ENCODE measurements at regions not wholly inside any gene's neighbourhood (a gene's known extent, or its start where the extent isn't known, plus 50 kb on each side); places are given as distances from the start of the nearest gene placed in this dataset.

DNA sequence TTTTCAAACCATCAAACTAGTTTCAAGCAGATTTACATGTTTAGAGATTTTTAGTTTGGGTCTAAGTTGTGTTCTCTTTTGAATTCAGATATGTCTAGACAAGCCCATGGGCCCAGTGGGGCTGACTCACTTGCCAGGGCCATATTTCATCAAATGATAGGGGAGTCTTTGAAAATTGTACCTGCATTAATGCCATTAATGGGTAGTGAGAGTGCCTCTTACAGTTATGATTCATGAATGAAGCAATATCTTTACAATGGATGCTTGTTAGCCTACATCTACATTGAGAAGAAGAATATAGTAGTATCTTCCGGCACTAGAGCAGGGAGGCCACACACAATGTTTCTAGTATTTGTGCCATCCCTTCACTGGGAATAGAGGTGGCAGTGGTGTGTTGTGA, 174.2 kb upstream of the E2F7 start:
- CTCF ChIA-PET: no interaction called here
- 50% methylated on average over 1 of the region's 1 CpG for WGBS (ENCODE audit: missing lambda C conversion rate)
- ATAC-seq (no peak), FAIRE-seq (no peak), DNase-seq (ENCODE audit: low read depth in 1 of 2, low spot score in 1 of 2) (no peak)
- TF ChIP-seq HEYL (CRISPR knock-in tag; IDR thresholded peaks at IDR 0.05): no peak
- H3K4me2 ChIP-seq: no peak overlapping the region
- no peak overlapping the region for H3K4me3 ChIP-seq
- no peak overlapping the region for H3K27ac ChIP-seq
- no peaks in the 10 kb centered on the region for H3K9me3 ChIP-seq
- no peaks in the 10 kb centered on the region for H3K4me1 ChIP-seq
- POLR2A ChIA-PET: no interaction called here

DNA sequence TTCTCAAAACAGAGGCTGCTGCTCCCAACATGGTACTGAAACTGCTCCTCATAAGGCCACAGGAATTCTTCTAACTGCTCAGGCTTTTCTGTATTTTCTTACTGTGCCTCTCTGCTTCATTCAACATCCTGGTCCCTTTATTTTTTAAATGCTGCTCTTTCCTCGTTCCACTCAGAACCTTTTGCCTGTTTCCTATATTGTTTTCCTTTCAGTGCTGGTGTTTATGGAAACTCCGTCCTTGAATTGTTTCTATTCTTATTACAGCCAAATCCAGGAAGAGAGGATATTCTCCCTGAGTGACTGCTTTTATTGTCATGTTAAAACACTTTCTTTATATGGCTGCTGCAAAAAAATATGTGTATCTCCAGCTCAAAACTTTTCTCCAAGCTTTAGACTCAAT, 173.0 kb upstream of the E2F7 start:
- Histone ChIP-seq H3K4me3 (no peak overlapping the region), H3K27ac (no peak overlapping the region), H3K4me2 (no peak overlapping the region), H3K4me1 (no peaks in the 10 kb centered on the region), H3K9me3 (no peaks in the 10 kb centered on the region)
- no peak for TF ChIP-seq KDM5A (IDR thresholded peaks at IDR 0.05)
- TF ChIP-seq, protein P1, sequence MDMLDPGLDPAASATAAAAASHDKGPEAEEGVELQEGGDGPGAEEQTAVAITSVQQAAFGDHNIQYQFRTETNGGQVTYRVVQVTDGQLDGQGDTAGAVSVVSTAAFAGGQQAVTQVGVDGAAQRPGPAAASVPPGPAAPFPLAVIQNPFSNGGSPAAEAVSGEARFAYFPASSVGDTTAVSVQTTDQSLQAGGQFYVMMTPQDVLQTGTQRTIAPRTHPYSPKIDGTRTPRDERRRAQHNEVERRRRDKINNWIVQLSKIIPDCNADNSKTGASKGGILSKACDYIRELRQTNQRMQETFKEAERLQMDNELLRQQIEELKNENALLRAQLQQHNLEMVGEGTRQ (IDR thresholded peaks at IDR 0.05): no peak
- no peak for TF ChIP-seq SMC3 (IDR thresholded peaks at IDR 0.05)
- TF ChIP-seq, protein P2, sequence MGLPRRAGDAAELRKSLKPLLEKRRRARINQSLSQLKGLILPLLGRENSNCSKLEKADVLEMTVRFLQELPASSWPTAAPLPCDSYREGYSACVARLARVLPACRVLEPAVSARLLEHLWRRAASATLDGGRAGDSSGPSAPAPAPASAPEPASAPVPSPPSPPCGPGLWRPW (IDR thresholded peaks at IDR 0.05): no peak
- no peak for TF ChIP-seq MAZ (IDR thresholded peaks at IDR 0.05; ENCODE audit: borderline replicate concordance, low read depth, low read length)
- no peak for TF ChIP-seq CTCF (IDR thresholded peaks at IDR 0.05)
- no peak for TF ChIP-seq CBX2 (IDR thresholded peaks at IDR 0.05; ENCODE audit: borderline replicate concordance, low read depth)
- TF ChIP-seq RNF2 (IDR thresholded peaks at IDR 0.05; ENCODE audit: borderline replicate concordance, low read depth): no peak
- TF ChIP-seq, protein P3, sequence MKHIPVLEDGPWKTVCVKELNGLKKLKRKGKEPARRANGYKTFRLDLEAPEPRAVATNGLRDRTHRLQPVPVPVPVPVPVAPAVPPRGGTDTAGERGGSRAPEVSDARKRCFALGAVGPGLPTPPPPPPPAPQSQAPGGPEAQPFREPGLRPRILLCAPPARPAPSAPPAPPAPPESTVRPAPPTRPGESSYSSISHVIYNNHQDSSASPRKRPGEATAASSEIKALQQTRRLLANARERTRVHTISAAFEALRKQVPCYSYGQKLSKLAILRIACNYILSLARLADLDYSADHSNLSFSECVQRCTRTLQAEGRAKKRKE (CRISPR knock-in tag; IDR thresholded peaks at IDR 0.05; ENCODE audit: low read depth): no peak
- TF ChIP-seq, protein P4, sequence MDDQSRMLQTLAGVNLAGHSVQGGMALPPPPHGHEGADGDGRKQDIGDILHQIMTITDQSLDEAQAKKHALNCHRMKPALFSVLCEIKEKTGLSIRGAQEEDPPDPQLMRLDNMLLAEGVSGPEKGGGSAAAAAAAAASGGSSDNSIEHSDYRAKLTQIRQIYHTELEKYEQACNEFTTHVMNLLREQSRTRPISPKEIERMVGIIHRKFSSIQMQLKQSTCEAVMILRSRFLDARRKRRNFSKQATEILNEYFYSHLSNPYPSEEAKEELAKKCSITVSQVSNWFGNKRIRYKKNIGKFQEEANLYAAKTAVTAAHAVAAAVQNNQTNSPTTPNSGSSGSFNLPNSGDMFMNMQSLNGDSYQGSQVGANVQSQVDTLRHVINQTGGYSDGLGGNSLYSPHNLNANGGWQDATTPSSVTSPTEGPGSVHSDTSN (IDR thresholded peaks at IDR 0.05): no peak
- TF ChIP-seq RCOR1 (IDR thresholded peaks at IDR 0.05; ENCODE audit: low read depth, low read length): no peak
- TF ChIP-seq, protein P5, sequence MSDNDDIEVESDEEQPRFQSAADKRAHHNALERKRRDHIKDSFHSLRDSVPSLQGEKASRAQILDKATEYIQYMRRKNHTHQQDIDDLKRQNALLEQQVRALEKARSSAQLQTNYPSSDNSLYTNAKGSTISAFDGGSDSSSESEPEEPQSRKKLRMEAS (IDR thresholded peaks at IDR 0.05): no peak
- TF ChIP-seq NFE2L2 (conservative IDR thresholded peaks at IDR 0.05; ENCODE audit: low read length): no peak
- no peak for TF ChIP-seq FOSL2 (IDR thresholded peaks at IDR 0.05)
- no peak for TF ChIP-seq FOSL2 (CRISPR knock-in tag; IDR thresholded peaks at IDR 0.05)
- no peak for TF ChIP-seq RAD21 (conservative IDR thresholded peaks at IDR 0.05 in 1 of 2, IDR thresholded peaks at IDR 0.05 in 1 of 2)
- TF ChIP-seq RARB (CRISPR knock-in tag; IDR thresholded peaks at IDR 0.05): no peak
- DNase-seq (ENCODE audit: low read depth in 1 of 2, low spot score in 1 of 2) (no peak), FAIRE-seq (no peak), ATAC-seq (no peak)
- CTCF ChIA-PET: no interaction called here
- POLR2A ChIA-PET: no interaction called here
- whole genome bisulfite sequencing (ENCODE audit: missing lambda C conversion rate): 5% methylated on average over 2 of the region's 2 CpGs

GRCh38 chr12:77237896-77238295, 172.5 kb upstream of the E2F7 start:
- WGBS (ENCODE audit: missing lambda C conversion rate): 24% methylated on average over 1 of the region's 1 CpG
- FAIRE-seq (no peak), DNase-seq (ENCODE audit: low read depth in 1 of 2, low spot score in 1 of 2) (no peak), ATAC-seq (no peak)
- POLR2A ChIA-PET: no interaction called here
- H3K4me3 ChIP-seq: no peak overlapping the region
- no peaks in the 10 kb centered on the region for H3K9me3 ChIP-seq
- H3K4me2 ChIP-seq: no peak overlapping the region
- TF ChIP-seq, protein P4 (IDR thresholded peaks at IDR 0.05): no peak
- TF ChIP-seq FOSB (CRISPR knock-in tag; IDR thresholded peaks at IDR 0.05) (no peak), CBX2 (IDR thresholded peaks at IDR 0.05; ENCODE audit: borderline replicate concordance, low read depth) (no peak), PHF8 (IDR thresholded peaks at IDR 0.05; ENCODE audit: borderline replicate concordance, low read depth) (no peak), RARB (CRISPR knock-in tag; IDR thresholded peaks at IDR 0.05) (no peak), RCOR1 (IDR thresholded peaks at IDR 0.05; ENCODE audit: low read depth, low read length) (no peak), POLR2AphosphoS2 (conservative IDR thresholded peaks at IDR 0.05; ENCODE audit: low read length) (no peak), RNF2 (IDR thresholded peaks at IDR 0.05; ENCODE audit: borderline replicate concordance, low read depth) (no peak), ZNF302 (CRISPR knock-in tag; IDR thresholded peaks at IDR 0.05) (no peak), EHF (CRISPR knock-in tag; IDR thresholded peaks at IDR 0.05) (no peak), ESRRA (IDR thresholded peaks at IDR 0.05; ENCODE audit: borderline replicate concordance, low read length) (no peak), EHMT2 (IDR thresholded peaks at IDR 0.05; ENCODE audit: low read depth) (no peak)
- TF ChIP-seq, protein P3 (CRISPR knock-in tag; IDR thresholded peaks at IDR 0.05; ENCODE audit: low read depth): no peak
- no peak overlapping the region for H3K27ac ChIP-seq
- CTCF ChIA-PET: no interaction called here
- H3K4me1 ChIP-seq: no peaks in the 10 kb centered on the region

Data from A549 (cell line).